NB4 (cell line): ENCODE measurements at regions not wholly inside any gene's neighbourhood (a gene's known extent, or its start where the extent isn't known, plus 50 kb on each side); places are given as distances from the start of the nearest gene placed in this dataset.
A peak's percentile ranks its signal among the peaks of the same experiment; 100 is the strongest.
"Not testable (repeated sequence)": the region's sequence is repeated elsewhere in the genome, so short reads cannot be mapped to it uniquely, and the experiment has no call there.

Source experiments
- DNase-seq: peaks from one replicate; pipeline ENCODE4 v3.0.0; 2010; ENCODE audit warnings: low read depth
- H3K4me3 ChIP-seq: one replicate; pipeline ENCODE4 v1.5.1; 2011; ENCODE audit warnings: mild to moderate bottlenecking, low read depth, low read length, moderate library complexity
- CTCF ChIP-seq: IDR thresholded peaks from one replicate; pipeline ENCODE4 v1.5.1; 2012; ENCODE audit warnings: low read depth, low read length
- MAX ChIP-seq: IDR thresholded peaks from 2 replicates; pipeline ENCODE4 v1.6.1; 2011; ENCODE audit warnings: low read depth, low read length
- MYC ChIP-seq: IDR thresholded peaks from 2 replicates; pipeline ENCODE4 v1.6.1; 2011; ENCODE audit warnings: low read depth, low read length
- POLR2A ChIP-seq: IDR thresholded peaks from 2 replicates; pipeline ENCODE4 v1.6.1; 2011; ENCODE audit warnings: mild to moderate bottlenecking; ENCODE audit not compliant: insufficient read length; ENCODE audit errors: extremely low read depth

- no peak for DNase-seq
- H3K4me3 ChIP-seq: no peak overlapping the region
- TF ChIP-seq CTCF (no peak), MYC (no peak), POLR2A (no peak), MAX (no peak)
These were observed 643.4 kb downstream of the ANKRD7 start for GRCh38 chr7:118867860-118868259.

- not testable (repeated sequence) for H3K4me3 ChIP-seq, DNase-seq
These were observed 644.6 kb downstream of the ANKRD7 start for GRCh38 chr7:118869141-118869540.

GRCh38 chr7:118870187-118870586 lies 645.7 kb downstream of the ANKRD7 start:
- peak; percentile 38 for TF ChIP-seq CTCF
- no peak for TF ChIP-seq MAX
- DNase-seq: peak; percentile 44

GRCh38 chr7:118872568-118872967 lies 648.1 kb downstream of the ANKRD7 start:
- no peak for DNase-seq
- no peak overlapping the region for H3K4me3 ChIP-seq
- no peak for TF ChIP-seq POLR2A
- no peak for TF ChIP-seq MYC
- TF ChIP-seq MAX: no peak
- TF ChIP-seq CTCF: no peak

More at GRCh38 chr7:118870187-118870586, 645.7 kb downstream of the ANKRD7 start:
- no peak overlapping the region for H3K4me3 ChIP-seq

GRCh38 chr7:118877187-118877586 lies 652.7 kb downstream of the ANKRD7 start:
- DNase-seq: no peak
- H3K4me3 ChIP-seq: no peak overlapping the region
- no peak for TF ChIP-seq POLR2A
- TF ChIP-seq CTCF: no peak
- no peak for TF ChIP-seq MAX
- TF ChIP-seq MYC: no peak

- H3K4me3 ChIP-seq: no peak overlapping the region
- TF ChIP-seq MAX (no peak), POLR2A (no peak), MYC (no peak), CTCF (no peak)
- DNase-seq: no peak
These were observed 653.8 kb downstream of the ANKRD7 start for GRCh38 chr7:118878336-118878735.

GRCh38 chr7:118898284-118898683 lies 673.8 kb downstream of the ANKRD7 start:
- no peak overlapping the region for H3K4me3 ChIP-seq
- no peak for DNase-seq
- TF ChIP-seq CTCF: no peak
- TF ChIP-seq MYC: no peak
- TF ChIP-seq MAX: no peak
- TF ChIP-seq POLR2A: no peak
